ENCODE measurements at regions not wholly inside any gene's neighbourhood (a gene's known extent, or its start where the extent isn't known, plus 50 kb on each side); places are given as distances from the start of the nearest gene placed in this dataset.

DNA sequence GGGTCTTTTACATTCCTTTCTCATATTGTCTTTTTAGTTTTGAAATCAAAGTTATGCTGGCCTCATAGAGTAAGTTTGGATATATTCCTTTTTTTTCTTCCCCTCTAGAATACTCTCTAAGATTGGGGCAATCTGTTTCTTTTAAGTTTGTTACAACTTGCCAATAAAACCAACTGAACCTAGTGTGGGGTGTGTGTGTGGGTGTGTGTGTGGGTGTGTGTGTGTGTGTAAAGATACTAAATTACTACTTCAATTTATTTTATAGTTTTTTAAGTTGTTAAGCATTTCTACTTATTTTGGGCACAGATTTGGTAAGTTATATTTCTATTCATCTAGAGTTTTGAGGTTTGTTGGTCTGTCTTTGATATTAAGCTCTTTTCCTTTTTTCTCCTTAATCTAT, 198.2 kb upstream of the TMC3 start:
- TF ChIP-seq EP300 (IDR thresholded peaks at IDR 0.05; ENCODE audit: low read depth): no peak
- TF ChIP-seq CTCF (IDR thresholded peaks at IDR 0.05): no peak
- no peak for TF ChIP-seq POLR2A (IDR thresholded peaks at IDR 0.05)
- no peak for TF ChIP-seq POLR2AphosphoS5 (IDR thresholded peaks at IDR 0.05)

Measured in transverse colon (tissue), 4 donors.